Naive B cell (primary cell): ENCODE measurements at regions not wholly inside any gene's neighbourhood (a gene's known extent, or its start where the extent isn't known, plus 50 kb on each side); places are given as distances from the start of the nearest gene placed in this dataset.
"Not testable (repeated sequence)": the region's sequence is repeated elsewhere in the genome, so short reads cannot be mapped to it uniquely, and the experiment has no call there.

Source experiments
- ATAC-seq, 2 donors: fragments of 150-1000 bp; cut with Tn5 transposase; 2 replicates each; pipeline ENCODE4 v1.10.0; 2021; ENCODE audit warnings: low read depth in 2 of 2, mild to moderate bottlenecking in 2 of 2, moderate library complexity in 2 of 2
- DNase-seq: peaks from one replicate; pipeline ENCODE4 v3.0.0; 2022
- H3K27ac Mint-ChIP-seq, 6 donors: one replicate each; pipeline ENCODE4 v1.8.0; 2020 to 2022; ENCODE audit warnings: mild to moderate bottlenecking in 6 of 6, mixed read lengths in 6 of 6, moderate library complexity in 5 of 6, inconsistent platforms in 2 of 6
- H3K27me3 Mint-ChIP-seq, 3 donors: one replicate each; pipeline ENCODE4 v1.8.0; 2021 to 2022; ENCODE audit warnings: mixed read lengths in 3 of 3, mild to moderate bottlenecking in 1 of 3
- H3K36me3 Mint-ChIP-seq, 2 donors: one replicate each; pipeline ENCODE4 v1.8.0; 2020 to 2022; ENCODE audit warnings: mixed read lengths in 2 of 2, inconsistent platforms in 1 of 2, mild to moderate bottlenecking in 1 of 2
- H3K4me1 Mint-ChIP-seq, 3 donors: one replicate each; pipeline ENCODE4 v1.8.0; 2020 to 2022; ENCODE audit warnings: mixed read lengths in 3 of 3, inconsistent platforms in 1 of 3, mild to moderate bottlenecking in 1 of 3, moderate library complexity in 1 of 3
- H3K4me3 Mint-ChIP-seq, 8 donors: one replicate each; pipeline ENCODE4 v1.8.0; 2020 to 2022; ENCODE audit warnings: mild to moderate bottlenecking in 8 of 8, mixed read lengths in 8 of 8, moderate library complexity in 8 of 8, inconsistent platforms in 2 of 8
- H3K9me3 Mint-ChIP-seq, 7 donors: one replicate each; pipeline ENCODE4 v1.8.0; 2020 to 2022; ENCODE audit warnings: mixed read lengths in 7 of 7, mild to moderate bottlenecking in 5 of 7, inconsistent platforms in 2 of 7, moderate library complexity in 1 of 7

DNA sequence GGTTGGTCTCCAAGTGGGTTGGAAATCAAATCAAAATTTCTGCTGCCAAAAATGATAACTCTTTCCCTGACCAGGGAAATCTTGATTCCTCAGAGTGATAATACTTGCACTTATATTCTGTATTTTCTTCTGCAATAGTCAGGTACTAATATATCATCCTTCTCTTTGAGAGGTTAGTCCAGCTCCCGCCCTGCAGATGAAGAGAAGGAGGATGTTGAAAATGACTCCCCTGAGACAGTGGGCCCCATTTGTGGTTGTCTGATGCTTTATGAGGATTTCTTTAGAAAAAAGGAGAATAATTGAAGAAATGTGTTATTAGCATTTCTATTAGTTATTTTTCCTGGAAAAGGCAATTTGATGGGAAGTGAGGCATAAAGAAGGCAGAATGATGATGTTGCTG is 213.0 kb downstream of the SEC23IP start:
- Mint-ChIP-seq H3K4me3 (no peak overlapping the region), H3K27ac (no peak overlapping the region), H3K36me3 (no peaks in the 10 kb centered on the region), H3K4me1 (no peaks in the 10 kb centered on the region), H3K9me3 (peaks cover 0 to 7% (median 0%) of the 10 kb centered on the region in 7 donors), H3K27me3 (peaks cover 0 to 14% (median 13%) of the 10 kb centered on the region in 3 donors)
- ATAC-seq (no peak), DNase-seq (no peak)

GRCh38 chr10:120108916-120109315 is 216.4 kb downstream of the SEC23IP start:
- peaks cover 0 to 8% (median 2%) of the 10 kb centered on the region in 7 donors for H3K9me3 Mint-ChIP-seq
- peaks cover 4 to 16% (median 4%) of the 10 kb centered on the region in 3 donors for H3K27me3 Mint-ChIP-seq
- H3K4me3 Mint-ChIP-seq: no peak overlapping the region
- H3K4me1 Mint-ChIP-seq: no peaks in the 10 kb centered on the region
- no peaks in the 10 kb centered on the region for H3K36me3 Mint-ChIP-seq
- no peak for DNase-seq
- ATAC-seq: no peak
- H3K27ac Mint-ChIP-seq: no peak overlapping the region

DNA sequence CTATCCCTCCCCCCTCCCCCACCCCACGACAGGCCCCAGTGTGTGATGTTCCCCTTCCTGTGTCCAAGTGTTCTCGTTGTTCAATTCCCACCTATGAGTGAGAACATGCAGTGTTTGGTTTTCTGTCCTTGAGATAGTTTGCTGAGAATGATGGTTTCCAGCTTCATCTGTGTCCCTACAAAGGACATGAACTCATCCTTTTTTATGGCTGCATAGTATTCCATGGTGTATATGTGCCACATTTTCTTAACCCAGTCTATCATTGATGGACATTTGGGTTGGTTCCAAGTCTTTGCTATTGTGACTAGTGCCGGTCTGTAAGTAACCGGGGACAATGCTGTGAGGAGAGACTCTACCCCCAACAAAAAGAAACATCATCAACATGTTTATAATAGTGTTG is 217.2 kb downstream of the SEC23IP start:
- not testable (repeated sequence) for H3K9me3 Mint-ChIP-seq, H3K4me1 Mint-ChIP-seq, H3K4me3 Mint-ChIP-seq, DNase-seq, H3K36me3 Mint-ChIP-seq, H3K27ac Mint-ChIP-seq, ATAC-seq
- H3K27me3 Mint-ChIP-seq: peaks cover 7 to 24% (median 12%) of the 10 kb centered on the region in 3 donors

- Mint-ChIP-seq H3K4me1 (no peaks in the 10 kb centered on the region), H3K27ac (no peak overlapping the region), H3K4me3 (no peak overlapping the region), H3K36me3 (no peaks in the 10 kb centered on the region), H3K27me3 (peaks cover 11 to 29% (median 12%) of the 10 kb centered on the region in 3 donors), H3K9me3 (peaks cover 0 to 8% (median 3%) of the 10 kb centered on the region in 7 donors)
- DNase-seq (no peak), ATAC-seq (no peak)
These were observed 217.7 kb downstream of the SEC23IP start for GRCh38 chr10:120110196-120110595.

- ATAC-seq: no peak
These were observed 219.1 kb downstream of the SEC23IP start for GRCh38 chr10:120111628-120112027.

GRCh38 chr10:120112809-120113208 is 220.3 kb downstream of the SEC23IP start:
- H3K27me3 Mint-ChIP-seq: peaks cover 11 to 31% (median 12%) of the 10 kb centered on the region in 3 donors
- no peaks in the 10 kb centered on the region for H3K36me3 Mint-ChIP-seq
- no peak overlapping the region for H3K27ac Mint-ChIP-seq
- peaks cover 0 to 8% (median 3%) of the 10 kb centered on the region in 7 donors for H3K9me3 Mint-ChIP-seq
- no peak for DNase-seq
- ATAC-seq: no peak
- no peak overlapping the region for H3K4me3 Mint-ChIP-seq
- no peaks in the 10 kb centered on the region for H3K4me1 Mint-ChIP-seq

More at GRCh38 chr10:120111628-120112027, 219.1 kb downstream of the SEC23IP start:
- Mint-ChIP-seq H3K36me3 (no peaks in the 10 kb centered on the region), H3K4me3 (no peak overlapping the region), H3K27ac (no peak overlapping the region), H3K4me1 (no peaks in the 10 kb centered on the region), H3K9me3 (peaks cover 0 to 8% (median 3%) of the 10 kb centered on the region in 7 donors), H3K27me3 (peaks cover 11 to 30% (median 12%) of the 10 kb centered on the region in 3 donors)
- no peak for DNase-seq

- H3K4me3 Mint-ChIP-seq: no peak overlapping the region
- H3K27ac Mint-ChIP-seq: no peak overlapping the region
- ATAC-seq (no peak), DNase-seq (no peak)
- no peaks in the 10 kb centered on the region for H3K4me1 Mint-ChIP-seq
- H3K36me3 Mint-ChIP-seq: no peaks in the 10 kb centered on the region
- H3K27me3 Mint-ChIP-seq: peaks cover 15 to 48% (median 24%) of the 10 kb centered on the region in 3 donors
- peaks cover 0 to 13% (median 4%) of the 10 kb centered on the region in 7 donors for H3K9me3 Mint-ChIP-seq
These were observed 223.4 kb downstream of the SEC23IP start for GRCh38 chr10:120115959-120116358.

DNA sequence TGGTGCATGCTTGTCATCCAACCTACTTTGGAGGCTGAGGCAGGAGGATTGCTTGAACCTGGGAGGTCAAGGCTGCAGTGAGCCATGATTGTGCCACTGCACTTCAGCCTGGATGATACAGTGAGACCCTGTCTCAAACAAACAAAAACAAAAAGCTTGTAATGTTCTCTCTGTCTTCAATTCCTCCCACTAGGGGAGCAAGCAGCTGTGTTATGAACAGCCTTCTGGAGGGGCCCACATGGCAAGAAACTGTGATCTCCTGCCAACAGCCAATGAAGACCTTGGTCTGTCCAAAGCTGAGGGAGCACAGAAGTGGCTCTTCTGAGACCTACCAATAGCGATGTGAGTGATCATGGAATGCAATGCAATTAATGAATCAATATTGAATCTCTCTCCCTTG is 229.2 kb downstream of the SEC23IP start:
- no peak overlapping the region for H3K4me3 Mint-ChIP-seq
- H3K27ac Mint-ChIP-seq: no peak overlapping the region
- no peaks in the 10 kb centered on the region for H3K36me3 Mint-ChIP-seq
- H3K27me3 Mint-ChIP-seq: peaks cover 4 to 29% (median 25%) of the 10 kb centered on the region in 3 donors
- DNase-seq: no peak
- H3K4me1 Mint-ChIP-seq: no peaks in the 10 kb centered on the region
- peaks cover 0 to 13% (median 3%) of the 10 kb centered on the region in 7 donors for H3K9me3 Mint-ChIP-seq
- no peak for ATAC-seq

- Mint-ChIP-seq H3K27me3 (peaks cover 23 to 43% (median 26%) of the 10 kb centered on the region in 3 donors), H3K4me1 (no peaks in the 10 kb centered on the region), H3K4me3 (no peak overlapping the region), H3K9me3 (peaks cover 0 to 12% (median 4%) of the 10 kb centered on the region in 7 donors), H3K27ac (peak overlapping the region in 1 of 6 donors; percentile 39), H3K36me3 (peaks cover 0 to 3% of the 10 kb centered on the region in 2 donors)
- DNase-seq: no peak
- no peak for ATAC-seq
These were observed 238.7 kb downstream of the SEC23IP start for GRCh38 chr10:120131183-120131582.

GRCh38 chr10:120132811-120133210 is 240.3 kb downstream of the SEC23IP start:
- Mint-ChIP-seq H3K27ac (no peak overlapping the region), H3K4me3 (no peak overlapping the region), H3K27me3 (peaks cover 20 to 40% (median 23%) of the 10 kb centered on the region in 3 donors), H3K9me3 (peaks cover 0 to 12% (median 4%) of the 10 kb centered on the region in 7 donors), H3K36me3 (peaks cover 0 to 3% of the 10 kb centered on the region in 2 donors), H3K4me1 (no peaks in the 10 kb centered on the region)
- ATAC-seq (no peak), DNase-seq (no peak)

DNA sequence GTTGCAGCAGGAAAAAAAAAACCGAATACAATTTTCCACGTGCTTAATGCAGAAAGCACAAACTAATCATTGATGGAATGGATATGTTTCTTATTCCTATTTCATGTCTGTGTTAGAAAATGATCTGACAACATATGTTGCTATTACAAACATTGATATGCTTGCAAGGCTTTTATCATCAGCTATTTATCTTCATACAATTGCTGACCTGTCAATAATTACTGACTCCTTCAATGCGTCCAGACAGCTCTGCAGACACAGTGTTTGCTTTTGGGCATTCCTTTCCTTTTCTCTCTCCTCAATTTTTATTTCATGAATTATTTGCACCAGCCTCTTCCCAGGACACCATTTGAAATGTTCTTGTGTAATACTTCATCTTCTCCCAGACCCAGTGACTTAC is 246.2 kb downstream of the SEC23IP start:
- ATAC-seq: no peak
- Mint-ChIP-seq H3K9me3 (peaks cover 0 to 6% (median 2%) of the 10 kb centered on the region in 7 donors), H3K27ac (no peak overlapping the region)

DNA sequence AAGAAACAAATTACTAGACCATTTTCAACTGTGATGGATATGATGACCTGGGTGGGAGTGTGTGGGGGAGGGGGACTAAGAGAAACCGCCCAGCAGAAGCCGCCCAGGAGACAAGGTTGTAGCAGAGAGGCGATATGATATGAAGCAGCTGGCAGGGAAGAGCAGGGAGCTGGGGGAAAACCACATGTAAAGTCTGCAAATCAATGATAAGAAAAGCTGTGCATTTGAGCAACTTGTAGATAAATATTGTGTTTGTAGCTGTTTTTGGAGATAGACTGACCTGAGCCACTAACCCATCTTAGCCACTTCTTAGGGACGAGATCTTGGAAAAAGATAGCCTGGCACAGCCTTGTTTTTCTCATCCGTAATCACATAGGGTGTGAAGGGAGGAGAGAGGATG is 252.6 kb downstream of the SEC23IP start:
- no peak overlapping the region for H3K4me3 Mint-ChIP-seq
- DNase-seq: no peak

More for the DNA sequence above, 246.2 kb downstream of the SEC23IP start:
- no peak for DNase-seq
- Mint-ChIP-seq H3K4me1 (no peaks in the 10 kb centered on the region), H3K27me3 (peaks cover 14 to 34% (median 28%) of the 10 kb centered on the region in 3 donors), H3K4me3 (no peak overlapping the region), H3K36me3 (no peaks in the 10 kb centered on the region)

GRCh38 chr10:120156614-120157274 is 264.2 kb downstream of the SEC23IP start:
- ATAC-seq (no peak), DNase-seq (no peak)
- Mint-ChIP-seq H3K27ac (no peak overlapping the region), H3K9me3 (peaks cover 3 to 15% (median 9%) of the 10 kb centered on the region in 7 donors), H3K27me3 (peaks cover 0 to 18% (median 17%) of the 10 kb centered on the region in 3 donors), H3K4me1 (no peaks in the 10 kb centered on the region), H3K36me3 (peaks cover 0 to 9% of the 10 kb centered on the region in 2 donors), H3K4me3 (no peak overlapping the region)

More for the DNA sequence above, 252.6 kb downstream of the SEC23IP start:
- Mint-ChIP-seq H3K9me3 (peaks cover 0 to 9% (median 2%) of the 10 kb centered on the region in 7 donors), H3K36me3 (no peaks in the 10 kb centered on the region), H3K4me1 (no peaks in the 10 kb centered on the region), H3K27me3 (peaks cover 2 to 23% (median 5%) of the 10 kb centered on the region in 3 donors), H3K27ac (no peak overlapping the region)
- ATAC-seq: no peak

DNA sequence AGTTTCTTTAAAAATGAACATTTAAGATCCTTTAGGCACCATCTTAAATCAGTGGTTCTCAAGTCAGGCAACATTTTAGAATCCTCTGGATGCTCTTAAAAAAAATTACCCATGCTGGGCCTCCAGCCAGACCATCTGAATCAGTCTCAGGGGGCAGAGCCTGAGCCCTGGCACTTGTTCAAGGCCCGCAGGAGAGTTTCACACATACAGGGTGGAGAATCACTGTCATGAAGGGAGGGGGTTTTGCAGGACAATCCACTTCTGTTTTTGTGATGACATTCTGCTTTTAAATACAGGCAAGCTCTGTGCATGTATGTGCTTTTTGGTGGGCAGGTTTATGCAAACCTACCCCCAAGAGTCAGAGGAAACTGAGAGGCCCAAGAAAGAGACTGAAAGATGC is 268.6 kb downstream of the SEC23IP start:
- no peak overlapping the region for H3K4me3 Mint-ChIP-seq
- H3K9me3 Mint-ChIP-seq: peaks cover 0 to 5% (median 3%) of the 10 kb centered on the region in 7 donors
- H3K4me1 Mint-ChIP-seq: no peaks in the 10 kb centered on the region
- DNase-seq (no peak), ATAC-seq (no peak)
- H3K27ac Mint-ChIP-seq: no peak overlapping the region
- H3K27me3 Mint-ChIP-seq: peaks cover 0 to 9% (median 0%) of the 10 kb centered on the region in 3 donors
- no peaks in the 10 kb centered on the region for H3K36me3 Mint-ChIP-seq
